Femur (tissue), 1 donor: ENCODE measurements at regions not wholly inside any gene's neighbourhood (a gene's known extent, or its start where the extent isn't known, plus 50 kb on each side); places are given as distances from the start of the nearest gene placed in this dataset.
"Not testable (repeated sequence)": the region's sequence is repeated elsewhere in the genome, so short reads cannot be mapped to it uniquely, and the experiment has no call there.

ENCODE experiments used
- DNase-seq: peaks from one replicate; pipeline ENCODE4 v3.0.0-alpha.2; 2017

DNA sequence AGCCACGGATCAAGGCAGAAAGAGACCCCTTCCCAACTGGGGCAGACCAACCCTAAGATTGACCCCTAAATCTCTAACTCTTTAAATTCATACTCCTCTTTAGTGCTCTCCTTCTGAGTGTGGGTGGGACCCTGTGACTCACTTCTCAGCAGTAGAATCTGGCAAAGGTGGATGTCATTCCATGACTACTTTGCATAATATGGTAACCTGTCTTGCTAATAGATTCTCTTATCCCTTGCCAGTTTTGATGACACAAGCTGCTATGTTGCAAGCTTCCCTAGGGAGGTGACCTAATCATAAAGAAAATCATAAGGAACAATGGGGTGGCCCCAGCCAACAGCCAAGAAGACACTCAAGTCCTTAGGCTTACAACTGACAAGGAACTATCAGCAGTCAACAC lies 155.4 kb upstream of the VWC2 start:
- DNase-seq: no peak

DNA sequence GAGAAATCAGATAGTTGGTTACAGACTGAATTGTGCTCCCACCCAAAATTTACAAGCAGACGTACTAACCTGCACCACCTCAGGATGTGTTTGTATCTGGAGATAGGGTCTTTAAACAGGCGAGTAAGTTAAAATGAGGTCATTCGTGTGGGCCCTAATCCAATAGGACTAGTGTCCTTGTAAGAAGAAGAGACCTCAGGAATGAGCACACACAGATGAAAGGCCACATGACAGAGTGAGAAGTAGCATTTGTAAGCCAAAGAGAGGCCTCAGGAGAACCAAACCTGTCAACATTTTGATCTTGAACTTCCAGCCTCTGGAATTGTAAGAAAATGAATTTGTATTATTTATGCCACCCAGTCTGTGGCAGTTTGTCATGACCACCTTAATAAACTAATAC lies 149.5 kb upstream of the VWC2 start:
- DNase-seq: no peak

DNA sequence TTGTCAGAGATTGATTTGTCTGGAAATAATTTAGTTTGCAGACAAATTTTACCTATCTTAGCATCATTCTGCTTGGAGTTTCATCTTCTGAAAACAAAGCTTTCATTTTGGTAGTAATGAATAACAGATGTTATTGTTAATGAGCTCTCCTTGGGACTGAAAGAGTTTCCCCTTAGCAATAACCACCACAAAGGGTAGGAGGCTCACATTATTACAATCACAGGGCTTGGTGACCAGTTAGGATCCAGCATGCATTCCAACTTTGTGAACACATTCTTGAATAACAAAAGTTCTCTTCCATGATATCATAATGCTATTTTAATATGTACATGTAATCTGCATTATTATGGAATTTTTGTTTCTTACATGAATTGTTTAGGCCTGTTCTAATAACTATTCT lies 148.8 kb upstream of the VWC2 start:
- DNase-seq: no peak

DNA sequence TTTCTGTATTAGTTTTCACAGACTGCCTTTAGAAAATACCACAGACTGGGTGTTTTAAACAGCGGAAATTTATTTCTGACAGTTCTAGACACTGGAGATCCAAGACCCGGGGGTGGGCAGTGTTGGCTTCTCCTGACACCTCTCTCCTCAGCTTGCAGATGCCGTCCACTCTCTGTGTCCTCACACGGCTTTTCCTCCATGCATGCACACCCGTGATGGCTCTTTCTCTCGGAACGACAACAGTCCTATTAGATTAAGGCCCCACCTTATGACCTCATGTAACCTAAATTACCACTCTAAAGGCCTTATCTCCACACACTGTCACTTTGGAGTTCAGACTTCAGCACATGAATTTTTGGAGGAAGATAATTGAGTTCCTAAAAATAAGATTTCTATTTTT lies 142.9 kb upstream of the VWC2 start:
- no peak for DNase-seq

DNA sequence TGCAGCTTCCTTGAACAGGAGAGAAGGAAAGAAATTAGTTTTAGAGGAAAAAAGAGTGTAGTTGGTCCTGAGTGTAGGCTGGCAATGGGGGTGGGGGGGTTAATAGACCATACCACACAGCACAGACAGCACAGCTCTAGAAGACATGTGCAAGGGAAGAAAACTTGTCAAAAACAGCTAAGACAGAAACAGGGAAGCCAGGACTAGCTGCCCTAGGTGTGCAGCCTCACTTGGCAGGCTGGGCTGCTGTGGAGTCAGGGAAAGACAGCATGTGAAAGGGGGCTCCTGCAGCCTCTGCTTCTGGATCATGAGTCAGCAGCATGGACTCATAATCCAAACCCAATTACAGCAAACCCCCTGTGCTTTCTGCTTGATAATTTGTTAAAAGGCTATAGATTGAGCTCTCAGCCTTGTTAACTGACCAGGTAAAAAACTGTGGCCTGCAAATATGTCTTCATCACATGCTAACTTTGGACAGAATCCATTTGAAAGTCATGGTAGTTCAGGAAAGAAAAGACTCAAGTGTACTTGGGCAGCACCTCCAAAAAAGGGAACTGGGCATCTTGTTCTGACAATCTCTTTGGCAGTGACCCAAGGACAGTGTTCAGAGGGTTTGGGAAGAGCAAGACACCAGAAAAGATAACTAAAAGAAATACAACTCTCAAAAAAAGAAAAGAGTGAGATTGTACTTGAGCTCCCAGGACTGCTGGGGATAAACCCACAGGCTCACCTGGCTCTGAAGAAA lies 142.2 kb upstream of the VWC2 start:
- DNase-seq: no peak

DNA sequence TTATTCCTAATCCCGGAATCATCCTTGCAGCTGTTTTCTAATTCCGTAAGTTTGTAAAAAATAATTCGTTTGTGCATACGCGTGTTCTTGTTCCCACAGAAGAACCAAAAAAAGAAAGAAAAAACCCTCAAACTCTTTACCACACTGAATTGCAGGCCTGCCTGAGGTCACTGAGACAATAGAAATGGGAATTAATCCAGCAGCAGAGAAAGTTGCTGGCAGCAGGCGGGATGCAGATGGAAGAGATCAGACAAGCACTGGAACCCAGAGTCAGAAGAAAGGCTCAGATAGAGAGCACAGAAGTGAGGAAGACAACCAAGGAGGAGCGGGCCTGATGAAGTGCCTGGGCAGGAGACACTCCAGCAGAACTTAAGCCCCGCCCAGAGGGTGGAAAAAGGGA lies 141.5 kb upstream of the VWC2 start:
- DNase-seq: peak; percentile 63

DNA sequence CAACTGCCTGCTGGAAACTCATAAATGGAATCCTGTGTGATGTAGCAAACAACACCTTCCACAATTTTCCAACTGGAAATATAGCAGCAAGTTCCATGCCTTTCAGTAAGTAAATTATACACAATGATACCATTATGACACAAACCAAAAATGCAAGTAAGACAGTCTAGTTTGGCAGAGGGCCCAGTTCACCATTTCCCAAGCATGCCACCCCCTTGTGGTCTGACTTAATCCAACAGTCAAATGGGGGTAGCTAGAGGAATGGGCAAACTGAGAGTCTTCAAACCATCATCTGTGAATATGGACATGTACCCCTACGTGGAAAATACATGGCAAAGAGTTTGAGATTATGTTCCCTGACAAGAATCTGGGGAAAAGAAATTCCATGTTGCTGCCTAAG lies 137.6 kb upstream of the VWC2 start:
- no peak for DNase-seq

DNA sequence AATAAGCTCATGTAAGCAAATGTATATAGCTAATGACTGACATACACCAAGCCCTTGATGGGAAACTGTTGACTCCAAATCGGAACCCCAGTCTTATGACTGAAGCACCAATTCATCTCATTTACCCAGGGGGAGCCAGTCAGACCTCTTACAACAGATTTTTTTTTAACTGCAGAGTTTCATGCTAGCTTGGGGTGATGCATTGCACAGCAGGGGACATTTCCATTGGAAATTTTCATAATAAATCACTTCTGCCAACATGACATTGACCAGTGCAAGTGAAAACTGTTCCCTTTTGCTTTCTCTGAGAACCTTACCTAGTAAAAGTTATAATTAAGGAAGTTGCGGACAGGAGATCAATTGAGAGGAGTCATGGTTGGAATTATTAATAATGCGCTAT lies 137.0 kb upstream of the VWC2 start:
- no peak for DNase-seq

DNA sequence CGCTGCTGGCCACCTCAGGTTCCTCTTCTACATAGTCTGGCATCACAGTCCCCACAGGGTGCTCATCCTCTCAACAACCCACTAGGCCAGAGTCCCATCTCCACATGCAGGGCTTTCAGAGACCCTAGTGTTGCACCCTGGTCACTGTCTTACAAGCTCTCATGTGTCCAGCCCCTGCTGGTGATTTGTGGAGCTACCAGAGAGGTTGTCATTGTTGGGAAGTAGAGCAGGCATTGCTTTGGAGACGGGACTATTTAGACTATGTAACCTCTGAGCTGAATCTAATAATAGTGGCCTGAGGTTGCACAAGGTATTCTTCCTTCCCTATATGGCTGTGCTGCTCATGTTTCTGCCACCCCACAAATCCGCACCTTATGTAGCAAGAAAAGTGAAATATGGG lies 135.3 kb upstream of the VWC2 start:
- DNase-seq: no peak

DNA sequence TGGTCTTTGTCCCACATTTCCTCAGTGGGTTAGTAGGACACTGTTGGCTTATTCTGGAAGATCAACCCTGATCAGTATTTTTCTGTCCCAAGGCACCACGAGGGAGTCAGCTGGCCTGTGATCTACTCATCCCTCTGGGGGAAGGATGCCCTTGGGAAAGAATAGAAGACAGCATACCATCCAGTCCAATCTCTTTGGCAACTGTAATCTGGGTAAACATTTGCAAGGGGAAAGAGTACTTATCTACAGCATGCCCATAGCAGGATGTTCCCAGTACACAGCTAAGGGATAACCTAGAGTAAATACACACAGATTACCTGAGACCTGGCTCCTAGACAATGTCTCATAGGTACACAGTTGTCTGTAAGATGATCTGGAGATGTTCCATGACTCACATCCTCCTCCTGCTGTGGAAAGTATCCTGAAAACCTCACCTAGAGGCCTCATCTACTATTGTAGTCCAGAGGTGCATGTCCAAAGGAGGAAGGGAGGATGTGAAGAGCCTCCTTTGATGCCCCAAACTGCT lies 134.3 kb upstream of the VWC2 start:
- DNase-seq: no peak

DNA sequence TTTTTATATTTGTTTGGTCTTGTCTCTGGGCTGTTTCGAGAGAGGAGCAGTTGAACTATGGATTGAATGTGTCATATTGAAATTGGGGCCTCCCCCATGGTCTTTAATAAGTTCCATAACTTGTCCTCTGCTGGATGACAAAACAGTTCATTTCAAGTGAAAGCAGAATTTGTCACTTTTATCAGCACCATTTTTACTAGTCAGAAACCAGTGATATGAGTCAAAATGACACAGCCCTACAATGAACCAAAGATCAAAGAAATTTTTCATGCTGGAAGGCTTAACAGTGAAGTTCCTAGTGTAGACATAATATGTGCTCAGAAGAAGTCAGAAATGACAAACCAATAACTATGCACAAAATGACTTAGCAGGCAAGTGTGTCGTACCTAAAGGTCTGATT lies 133.6 kb upstream of the VWC2 start:
- no peak for DNase-seq

DNA sequence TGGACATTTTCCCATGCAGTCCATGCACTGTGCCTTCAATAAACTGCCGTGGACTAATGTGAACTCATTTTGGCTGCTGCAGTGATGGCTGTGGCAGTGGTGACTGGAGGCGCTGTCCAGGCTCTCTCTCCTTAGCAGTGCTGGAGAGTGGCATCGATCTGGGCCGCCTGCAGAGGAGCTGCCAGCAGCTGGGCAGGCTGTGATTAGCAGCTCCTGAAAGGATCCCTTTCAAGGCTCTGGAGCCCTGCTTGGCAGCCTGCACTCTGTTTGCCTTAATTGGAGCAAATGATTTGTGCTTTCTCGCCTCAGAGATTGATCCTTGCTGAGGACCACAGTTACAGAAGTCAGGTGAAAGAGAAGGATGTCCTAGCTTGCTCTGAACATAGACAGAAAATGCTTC lies 130.1 kb upstream of the VWC2 start:
- no peak for DNase-seq

DNA sequence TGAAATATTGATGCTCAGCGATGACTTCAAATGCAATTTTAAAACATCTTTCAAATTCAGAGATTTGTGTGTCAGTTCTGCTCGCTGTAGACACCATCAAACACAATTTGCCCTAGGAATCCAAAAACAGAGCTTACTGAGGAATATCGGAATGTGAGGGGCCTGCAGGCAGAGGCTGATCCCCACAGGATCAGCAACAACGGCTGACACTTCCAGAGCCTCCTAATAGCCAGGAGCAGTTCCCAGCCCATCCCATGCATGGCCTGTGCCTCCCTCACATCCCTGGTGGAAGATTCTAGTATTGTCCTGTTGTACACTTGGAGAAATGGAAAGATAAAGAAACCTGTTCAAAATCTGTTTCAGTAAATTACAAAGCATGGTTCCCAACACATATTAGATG lies 129.7 kb upstream of the VWC2 start:
- DNase-seq: no peak

DNA sequence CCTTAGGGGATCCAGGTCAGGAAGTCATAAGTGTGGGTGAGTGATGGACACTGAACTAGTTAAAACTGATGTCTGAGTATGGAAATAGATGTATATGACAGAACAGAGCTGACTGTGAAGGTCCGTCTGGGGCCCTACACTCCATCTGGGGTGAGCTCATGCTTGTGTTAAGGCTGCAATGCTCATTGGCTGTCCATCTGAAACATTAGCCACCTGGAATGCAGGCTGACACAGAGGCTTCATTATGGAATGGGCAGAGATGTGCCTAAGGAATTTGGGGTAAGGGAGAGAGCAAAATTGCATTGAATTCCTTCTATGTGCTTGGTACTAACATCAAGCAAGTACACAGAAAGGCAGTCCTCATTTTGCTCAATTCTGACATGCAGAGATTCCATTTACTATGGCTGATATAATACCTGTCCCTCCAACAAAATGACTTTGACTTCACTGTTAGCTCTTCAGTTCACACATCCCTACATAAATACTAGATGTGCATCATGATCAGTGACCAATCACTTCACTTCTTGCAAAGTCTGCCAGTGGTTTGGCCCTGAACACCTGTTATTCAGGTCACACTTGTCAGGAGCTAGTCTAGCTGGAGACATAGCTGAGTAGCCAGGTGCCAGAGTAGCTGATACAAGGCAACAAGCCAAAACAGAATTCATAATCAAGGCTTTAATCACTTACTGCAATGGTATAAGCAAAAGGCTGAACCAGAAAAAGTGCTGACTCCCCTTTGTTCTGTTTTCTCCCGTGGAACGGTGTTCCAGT lies 128.9 kb upstream of the VWC2 start:
- no peak for DNase-seq

DNA sequence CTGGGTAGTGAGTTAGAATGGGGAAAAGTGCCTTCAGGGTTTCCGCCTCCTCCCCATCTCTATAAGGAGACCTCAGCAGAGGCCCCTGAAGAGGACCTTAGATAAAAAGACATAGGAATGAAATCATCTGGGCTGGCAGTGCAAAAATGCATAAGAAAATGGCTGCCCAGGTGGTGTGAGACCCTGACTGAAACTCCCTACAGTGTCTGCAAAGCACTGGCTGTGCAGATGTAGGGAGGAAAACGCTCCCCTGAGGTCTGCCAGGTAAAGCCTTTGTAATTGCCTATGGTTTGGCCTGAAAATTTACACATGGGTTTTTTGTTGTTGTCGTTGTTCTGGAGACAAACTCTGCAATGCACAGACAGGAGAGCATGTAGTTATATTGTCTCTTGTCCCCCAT lies 128.1 kb upstream of the VWC2 start:
- DNase-seq: no peak

DNA sequence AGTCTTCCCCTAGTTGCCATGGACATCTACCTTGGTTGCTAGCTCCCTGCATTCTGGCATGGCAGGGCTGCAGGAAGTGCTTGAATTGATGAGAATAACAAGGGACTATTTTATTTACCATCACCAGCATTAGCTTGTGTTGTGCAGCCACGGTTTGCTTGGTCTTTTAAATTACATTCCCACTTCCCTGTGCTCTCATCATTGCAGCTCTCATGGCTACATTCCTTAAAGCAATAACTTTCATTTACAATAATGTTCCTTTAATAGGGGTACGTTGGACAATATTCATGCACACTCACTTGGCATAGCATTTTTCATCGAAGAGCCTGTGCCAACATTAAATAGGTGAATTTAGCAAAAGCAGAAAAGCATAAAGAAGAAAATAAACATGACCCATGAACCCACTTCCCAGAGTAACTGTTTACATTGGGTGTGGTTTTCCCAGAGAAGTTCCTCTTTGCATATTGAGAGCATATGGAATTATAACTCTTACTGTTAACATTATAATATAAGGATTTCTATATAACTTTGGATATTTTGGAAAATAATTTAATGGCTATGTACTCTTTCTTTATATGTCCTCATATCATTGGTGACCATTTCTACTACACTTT lies 113.2 kb upstream of the VWC2 start:
- DNase-seq: no peak

DNA sequence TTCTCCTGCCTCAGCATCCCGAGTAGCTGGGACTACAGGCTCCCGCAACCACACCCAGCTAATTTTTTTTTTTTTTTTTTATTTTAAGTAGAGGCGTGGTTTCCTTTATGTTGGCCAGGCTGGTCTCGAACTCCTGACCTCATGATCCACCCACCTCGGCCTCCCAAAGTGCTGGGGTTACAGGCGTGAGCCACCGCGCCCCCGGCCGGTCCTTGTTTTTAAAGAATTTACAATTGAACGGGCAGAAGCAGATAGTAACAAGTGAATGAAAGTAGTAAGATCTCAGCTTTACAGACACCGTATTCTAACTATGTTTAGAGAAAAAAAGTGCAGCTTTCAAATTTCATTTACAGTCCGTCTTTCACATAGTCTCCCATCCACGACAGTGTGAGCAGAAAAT lies 112.5 kb upstream of the VWC2 start:
- no peak for DNase-seq

DNA sequence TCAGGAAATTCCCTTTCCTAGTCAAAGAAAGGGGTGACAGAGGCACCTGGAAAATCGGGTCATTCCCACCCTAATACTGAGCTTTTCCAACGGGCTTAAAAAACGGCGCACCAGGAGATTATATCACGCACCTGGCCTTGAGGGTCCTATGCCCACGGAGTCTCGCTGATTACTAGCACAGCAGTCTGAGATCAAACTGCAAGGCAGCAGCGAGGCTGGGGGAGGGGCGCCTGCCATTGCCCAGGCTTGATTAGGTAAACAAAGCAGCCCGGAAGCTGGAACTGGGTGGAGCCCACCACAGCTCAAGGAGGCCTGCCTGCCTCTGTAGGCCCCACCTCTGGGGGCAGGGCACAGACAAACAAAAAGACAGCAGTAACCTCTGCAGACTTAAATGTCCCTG lies 107.5 kb upstream of the VWC2 start:
- DNase-seq: not testable (repeated sequence)

DNA sequence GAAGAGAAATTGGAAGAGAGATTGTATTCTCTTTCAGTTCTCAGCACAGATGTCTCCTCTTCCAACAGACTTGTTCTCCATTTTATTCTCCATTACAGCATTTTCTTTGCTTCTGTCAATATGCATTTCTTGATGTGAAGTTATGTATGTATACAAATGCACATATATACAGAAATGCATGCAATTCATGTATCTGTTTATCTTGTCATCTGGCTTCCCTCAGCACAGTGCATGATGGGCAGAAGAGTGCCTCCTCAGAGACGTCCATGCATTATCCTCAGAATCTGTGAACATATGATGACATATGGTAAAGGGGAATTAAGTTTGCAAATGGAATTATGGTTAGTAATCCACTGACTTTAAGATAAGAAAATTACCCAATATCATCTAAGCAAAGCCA lies 106.7 kb upstream of the VWC2 start:
- no peak for DNase-seq

DNA sequence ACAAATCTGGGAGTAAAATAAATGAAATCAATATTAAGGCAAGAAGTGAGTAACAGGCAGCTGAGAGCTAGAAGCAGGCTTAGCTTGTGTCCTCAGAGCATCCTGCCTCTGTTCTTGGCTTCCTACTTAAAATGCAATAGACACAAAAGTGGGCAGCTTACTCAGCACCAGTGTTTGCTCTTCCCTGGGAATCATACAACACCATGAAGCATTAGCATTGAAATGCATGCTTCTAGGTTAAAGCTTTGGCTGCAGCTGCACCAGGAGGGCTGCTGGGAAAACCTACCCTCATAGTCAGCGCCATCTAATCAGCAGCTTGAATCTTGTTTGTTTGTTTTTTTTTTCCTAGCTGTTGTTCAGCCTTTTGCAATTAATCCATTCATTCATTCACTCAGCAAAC lies 104.2 kb upstream of the VWC2 start:
- no peak for DNase-seq

DNA sequence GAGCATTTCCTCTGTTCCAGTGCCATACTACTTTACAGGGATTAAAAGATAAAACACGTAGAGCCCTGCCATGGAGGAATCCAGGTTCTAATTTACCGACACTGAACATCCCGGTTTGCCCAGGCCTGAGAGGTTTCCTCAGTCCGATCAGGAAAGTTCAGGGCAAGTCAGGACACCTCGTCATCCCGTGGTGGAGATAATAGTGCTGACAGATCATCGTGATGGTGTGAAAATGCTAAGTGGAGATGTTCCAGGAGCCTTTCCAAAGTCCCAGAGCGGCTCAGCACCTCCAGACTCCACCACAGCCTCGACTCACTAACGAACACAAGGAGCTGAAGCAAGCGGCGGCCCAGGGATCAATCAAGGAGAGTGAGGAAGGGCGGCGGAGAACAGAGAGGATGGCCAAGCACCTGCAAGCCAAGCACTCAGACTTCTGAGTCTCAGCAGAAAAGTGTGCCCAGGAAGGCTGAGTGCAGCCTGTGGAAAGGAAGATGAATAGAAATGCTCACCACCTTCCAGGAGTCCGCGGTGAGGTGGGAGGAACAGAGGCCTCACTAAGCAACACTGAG lies 103.7 kb upstream of the VWC2 start:
- DNase-seq: no peak

DNA sequence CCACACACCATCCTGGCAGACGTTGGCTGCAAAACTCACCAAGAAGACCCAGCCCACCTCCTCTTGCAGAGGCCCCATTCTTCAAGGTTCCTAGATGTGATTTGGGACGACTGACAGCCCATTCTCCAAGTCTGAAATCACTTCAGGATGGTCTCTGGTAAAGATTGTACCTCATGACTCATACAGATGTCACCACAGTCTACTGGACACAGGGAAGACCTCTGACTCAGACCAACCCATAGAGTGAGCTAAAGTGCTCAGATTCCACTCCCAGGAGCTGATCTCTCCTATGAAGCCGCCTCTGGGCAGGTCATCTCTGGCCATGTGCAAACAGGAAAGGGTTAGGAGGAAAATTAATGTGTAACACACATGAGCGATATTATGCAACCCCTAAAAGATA lies 102.4 kb upstream of the VWC2 start:
- DNase-seq: no peak

DNA sequence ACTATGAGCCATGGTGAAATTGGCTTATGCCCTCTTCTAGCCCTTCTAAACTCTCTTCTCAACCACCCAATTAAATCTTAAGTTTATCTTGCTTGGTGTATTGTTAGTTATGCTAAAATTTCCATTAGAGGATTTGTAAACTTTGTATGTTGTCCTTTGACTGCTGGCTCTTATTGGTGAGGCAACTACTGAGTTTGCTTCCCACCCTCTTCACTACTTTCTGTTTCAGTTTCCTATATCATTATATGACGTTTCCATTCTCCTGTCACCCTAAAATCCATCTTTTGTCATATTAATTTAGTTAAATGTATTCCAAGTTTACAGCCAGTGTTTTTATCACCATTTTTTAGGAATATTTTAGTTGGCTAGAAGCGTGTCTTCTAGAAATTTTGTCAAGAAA lies 80.9 kb upstream of the VWC2 start:
- no peak for DNase-seq

DNA sequence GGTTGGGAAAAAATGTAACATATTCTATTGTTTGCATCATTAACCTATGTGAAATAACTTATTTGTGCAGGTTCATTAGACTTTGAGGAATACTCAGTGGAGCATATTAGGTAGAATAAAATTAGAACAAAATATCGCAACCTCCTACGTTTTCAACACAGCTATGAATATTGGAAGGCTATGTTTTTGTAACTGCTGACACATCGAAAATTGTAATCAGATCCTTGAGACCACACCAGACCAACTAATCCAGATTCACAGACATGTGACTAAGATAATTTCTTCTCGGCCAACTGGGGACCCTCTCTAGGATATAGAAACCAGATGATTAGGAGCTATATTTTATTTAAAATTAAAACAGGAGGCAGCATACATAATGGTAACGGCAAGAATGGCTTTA lies 77.5 kb upstream of the VWC2 start:
- DNase-seq: no peak
